ENCODE measurements at regions not wholly inside any gene's neighbourhood (a gene's known extent, or its start where the extent isn't known, plus 50 kb on each side); places are given as distances from the start of the nearest gene placed in this dataset.

- TF ChIP-seq, protein P1, sequence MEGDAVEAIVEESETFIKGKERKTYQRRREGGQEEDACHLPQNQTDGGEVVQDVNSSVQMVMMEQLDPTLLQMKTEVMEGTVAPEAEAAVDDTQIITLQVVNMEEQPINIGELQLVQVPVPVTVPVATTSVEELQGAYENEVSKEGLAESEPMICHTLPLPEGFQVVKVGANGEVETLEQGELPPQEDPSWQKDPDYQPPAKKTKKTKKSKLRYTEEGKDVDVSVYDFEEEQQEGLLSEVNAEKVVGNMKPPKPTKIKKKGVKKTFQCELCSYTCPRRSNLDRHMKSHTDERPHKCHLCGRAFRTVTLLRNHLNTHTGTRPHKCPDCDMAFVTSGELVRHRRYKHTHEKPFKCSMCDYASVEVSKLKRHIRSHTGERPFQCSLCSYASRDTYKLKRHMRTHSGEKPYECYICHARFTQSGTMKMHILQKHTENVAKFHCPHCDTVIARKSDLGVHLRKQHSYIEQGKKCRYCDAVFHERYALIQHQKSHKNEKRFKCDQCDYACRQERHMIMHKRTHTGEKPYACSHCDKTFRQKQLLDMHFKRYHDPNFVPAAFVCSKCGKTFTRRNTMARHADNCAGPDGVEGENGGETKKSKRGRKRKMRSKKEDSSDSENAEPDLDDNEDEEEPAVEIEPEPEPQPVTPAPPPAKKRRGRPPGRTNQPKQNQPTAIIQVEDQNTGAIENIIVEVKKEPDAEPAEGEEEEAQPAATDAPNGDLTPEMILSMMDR (IDR thresholded peaks at IDR 0.05; ENCODE audit: poor library complexity): no peak
- no peak for TF ChIP-seq EZH2 (IDR thresholded peaks at IDR 0.05; ENCODE audit: borderline replicate concordance)
Observed at GRCh38 chr4:79666875-79667274, 258.8 kb upstream of the GK2 start.

All from hepatocyte (in vitro differentiated cells).